Middle frontal gyrus (tissue), 1 donor: ENCODE measurements at regions not wholly inside any gene's neighbourhood (a gene's known extent, or its start where the extent isn't known, plus 50 kb on each side); places are given as distances from the start of the nearest gene placed in this dataset.

Experiments used
- DNase-seq: peaks from one replicate; pipeline ENCODE4 v3.0.0-alpha.2; 2015; ENCODE audit warnings: low spot score; ENCODE audit errors: extremely low spot score

DNA sequence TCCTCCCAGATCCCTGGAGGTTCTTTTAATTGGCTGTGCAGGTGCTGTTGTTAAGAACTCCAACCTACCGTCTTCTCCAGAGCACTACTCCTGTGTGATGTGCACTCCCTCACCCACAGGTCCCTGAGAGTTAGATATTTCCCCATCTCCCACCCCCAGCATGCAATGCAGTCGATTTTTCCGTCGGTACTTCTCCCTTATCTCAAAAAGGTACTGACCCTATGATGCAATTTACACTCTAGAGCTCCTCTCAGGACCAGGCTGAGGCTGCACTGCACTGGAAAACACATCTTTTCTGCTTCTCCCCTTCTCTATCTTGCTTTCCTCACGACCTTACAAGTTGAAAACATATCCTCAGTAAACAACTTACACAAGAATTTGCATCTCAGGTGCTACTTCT, 312.4 kb upstream of the TBX3 start:
- no peak for DNase-seq

DNA sequence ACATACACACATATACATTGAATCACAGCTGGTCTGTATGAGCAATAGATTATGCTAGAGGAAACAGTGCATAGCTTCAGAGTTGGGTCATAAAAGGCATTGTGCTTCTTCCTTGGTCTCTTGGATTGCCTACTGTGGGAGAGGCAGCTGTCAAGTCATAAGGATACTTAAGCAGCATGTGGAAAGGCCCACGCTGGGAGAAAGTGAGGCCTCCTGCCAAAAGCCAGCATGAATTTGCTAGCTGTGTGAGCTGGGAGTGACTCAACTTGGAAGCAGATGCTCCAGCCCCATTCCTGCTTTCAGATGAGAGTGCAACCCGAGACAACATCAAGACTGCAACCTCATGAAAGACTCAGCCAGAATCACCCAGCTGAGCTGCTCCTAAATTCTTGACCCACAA, 311.9 kb upstream of the TBX3 start:
- DNase-seq: no peak

DNA sequence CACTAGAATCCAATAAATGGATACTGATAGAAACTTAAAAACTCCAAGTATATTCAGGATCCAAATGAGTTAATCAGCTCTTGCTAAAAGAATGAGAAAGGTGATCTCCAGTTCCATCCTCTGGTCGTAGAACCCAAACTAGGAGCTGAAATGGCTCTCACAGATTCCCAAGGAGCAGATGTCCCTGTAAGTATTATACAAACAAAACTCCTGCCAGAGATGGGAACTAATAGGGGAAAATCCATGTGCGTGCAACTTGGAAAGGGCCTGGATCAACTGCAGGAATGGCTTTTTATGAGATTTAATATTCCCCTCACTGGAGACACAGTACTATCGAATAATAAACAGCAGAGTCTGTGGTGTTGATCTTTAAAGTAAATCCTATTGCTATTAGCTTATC, 309.2 kb upstream of the TBX3 start:
- DNase-seq: no peak

DNA sequence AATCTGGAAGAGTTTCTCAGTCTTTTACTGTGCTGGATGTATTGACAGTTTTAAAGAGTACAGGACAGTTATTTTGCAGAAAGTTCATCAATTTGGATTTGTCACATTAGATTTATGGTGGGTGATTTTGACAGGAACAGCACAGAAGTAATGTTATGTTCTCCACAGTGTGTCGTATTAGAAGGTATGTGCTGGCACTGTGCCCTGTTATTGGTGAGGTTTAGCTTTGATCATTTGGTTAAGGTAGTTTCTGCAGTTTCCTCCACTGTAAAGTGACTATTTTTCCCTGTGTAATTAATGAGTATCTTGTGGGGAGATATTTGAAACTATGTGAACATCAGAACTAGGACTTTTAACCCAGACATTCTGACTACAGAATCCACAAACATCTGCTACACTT, 308.5 kb upstream of the TBX3 start:
- no peak for DNase-seq

DNA sequence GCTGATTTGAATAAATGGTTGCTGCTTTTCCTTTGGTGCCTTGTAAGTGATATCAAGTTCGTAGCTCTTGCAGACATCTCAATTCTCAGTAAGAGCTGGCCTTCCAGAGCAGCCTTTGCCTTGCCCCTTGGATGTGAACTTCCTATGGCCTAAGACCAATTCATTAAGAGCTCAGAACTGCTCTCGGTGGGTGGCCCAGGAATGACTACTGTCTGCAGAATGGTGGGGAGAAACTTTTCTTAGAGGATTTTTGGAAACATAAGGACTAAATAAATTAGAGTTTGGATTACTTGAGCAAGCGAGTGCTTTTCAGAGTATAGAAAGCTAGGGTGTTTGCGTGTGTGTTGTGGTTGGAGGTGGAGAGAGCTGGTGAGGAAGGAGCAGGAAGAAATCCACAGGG, 306.4 kb upstream of the TBX3 start:
- DNase-seq: no peak

DNA sequence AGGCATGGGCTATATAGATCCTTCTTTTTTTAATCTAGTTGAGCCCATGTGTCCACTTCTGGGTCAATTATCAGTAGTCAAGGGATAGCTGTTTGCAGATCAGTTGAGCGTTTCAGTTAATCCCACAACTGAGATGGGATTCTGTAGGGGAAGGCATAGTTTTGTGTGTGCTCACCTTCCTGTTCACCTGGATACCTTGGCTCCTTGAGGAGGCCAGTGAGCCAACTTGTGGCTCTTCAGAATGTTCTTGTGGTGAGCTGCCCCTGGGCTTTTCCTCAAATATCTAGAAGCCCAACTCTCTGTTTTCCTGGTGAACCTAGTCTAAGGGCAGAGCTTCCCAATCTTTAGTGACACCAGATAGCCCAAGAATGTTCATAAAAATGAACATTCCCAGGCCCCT, 302.9 kb upstream of the TBX3 start:
- no peak for DNase-seq

DNA sequence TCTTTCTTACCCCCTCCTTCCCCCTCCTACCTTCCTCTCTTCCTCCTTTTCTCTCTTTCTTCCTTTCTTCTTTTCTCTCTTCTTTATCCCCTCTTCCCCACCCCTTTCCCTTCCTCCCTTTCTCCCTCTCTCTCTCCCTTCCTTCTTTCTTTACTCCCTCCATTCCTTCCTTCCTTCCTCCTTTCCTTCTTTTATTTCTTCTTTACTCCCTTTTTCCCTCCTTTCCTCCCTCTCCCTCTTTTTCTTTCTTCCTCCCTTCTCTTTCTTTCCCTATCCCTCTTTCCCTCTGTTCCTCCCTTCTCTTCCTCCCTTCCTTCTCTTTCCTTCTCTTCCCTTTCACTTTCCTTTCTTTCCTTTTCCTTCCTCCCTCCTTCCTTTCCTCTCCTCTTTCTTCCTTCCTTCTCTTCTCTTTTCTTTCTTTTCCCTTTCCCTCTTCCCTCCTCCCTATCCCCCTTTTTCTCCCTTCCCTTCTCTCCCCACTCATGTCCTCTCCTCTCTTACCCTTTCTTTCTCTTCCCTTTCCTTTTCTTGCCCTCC, 302.3 kb upstream of the TBX3 start:
- DNase-seq: no peak

DNA sequence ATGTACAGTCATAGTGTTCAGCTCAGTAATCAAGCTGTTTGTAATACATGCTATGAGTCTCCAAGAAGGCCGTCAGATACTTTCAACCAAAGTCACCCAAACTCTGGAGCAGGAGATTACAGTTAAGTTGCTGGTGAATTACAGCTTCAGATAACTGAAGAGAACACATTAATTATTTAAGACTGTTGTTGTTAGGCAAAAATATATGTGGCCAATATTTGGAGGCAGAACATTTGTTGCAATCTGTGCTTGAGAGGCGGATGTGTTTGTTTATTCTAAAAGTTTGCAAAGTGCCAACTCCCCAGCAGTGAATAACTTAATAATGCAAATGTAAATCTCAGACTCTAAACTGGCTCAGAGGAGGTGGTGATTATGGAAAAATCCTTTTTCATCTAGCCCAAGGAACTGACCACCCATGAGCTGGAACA, 300.7 kb upstream of the TBX3 start:
- DNase-seq: no peak

DNA sequence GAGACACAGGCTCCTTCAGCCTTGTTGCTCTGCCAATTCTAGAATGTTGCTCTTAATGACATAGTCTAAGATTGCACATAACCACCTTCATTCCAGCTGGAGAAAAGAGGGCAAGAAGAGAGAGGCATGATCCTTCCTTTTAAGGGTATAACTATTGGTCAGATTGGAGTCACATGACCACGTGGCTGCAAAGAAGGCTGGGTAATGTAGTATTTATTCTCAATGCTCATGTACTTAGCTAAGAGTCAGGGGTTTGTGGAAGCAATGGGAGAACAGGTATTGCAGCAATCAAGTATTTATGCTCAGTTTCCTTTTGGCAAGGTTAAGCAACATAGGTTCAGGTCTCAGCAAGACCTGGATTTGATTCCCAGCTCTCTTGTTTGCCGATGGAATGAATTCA, 298.8 kb upstream of the TBX3 start:
- DNase-seq: no peak

DNA sequence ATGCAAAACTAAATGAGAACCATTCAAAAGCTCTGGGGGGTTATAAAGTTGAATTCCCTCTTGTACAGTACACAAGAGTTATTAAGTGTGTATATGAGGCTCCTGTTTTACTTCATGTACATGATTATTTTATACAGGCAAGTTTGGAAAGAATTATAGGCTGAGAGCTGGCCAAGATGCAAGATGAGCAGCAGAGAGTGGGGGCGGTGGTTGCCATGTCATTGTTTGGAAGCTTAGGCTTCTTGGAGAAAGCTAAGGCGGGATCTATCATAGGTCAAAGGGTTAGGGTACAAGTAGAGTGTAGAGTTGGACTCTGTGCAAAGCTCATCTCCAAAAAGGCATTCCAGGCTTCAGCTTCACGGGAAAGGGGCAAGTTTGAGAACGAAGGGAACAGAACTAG, 297.1 kb upstream of the TBX3 start:
- DNase-seq: no peak

DNA sequence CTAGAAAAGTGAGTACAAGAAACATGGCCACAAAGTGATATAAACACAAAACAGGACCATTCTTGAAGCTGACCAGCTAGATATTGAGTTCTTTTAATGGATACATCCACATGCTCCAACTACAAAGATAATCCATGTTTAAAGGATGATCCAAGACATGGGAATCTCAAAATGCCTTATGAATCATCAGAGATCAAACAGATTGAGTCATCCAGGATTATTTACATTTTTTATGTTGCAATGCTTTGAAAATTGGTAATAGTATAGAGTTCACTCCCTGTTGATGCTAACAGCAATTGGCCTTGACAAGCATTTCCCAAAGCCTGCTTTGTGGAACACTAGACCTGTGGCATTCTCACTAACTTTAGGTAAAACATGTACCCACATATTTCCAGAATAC, 293.0 kb upstream of the TBX3 start:
- DNase-seq: no peak

DNA sequence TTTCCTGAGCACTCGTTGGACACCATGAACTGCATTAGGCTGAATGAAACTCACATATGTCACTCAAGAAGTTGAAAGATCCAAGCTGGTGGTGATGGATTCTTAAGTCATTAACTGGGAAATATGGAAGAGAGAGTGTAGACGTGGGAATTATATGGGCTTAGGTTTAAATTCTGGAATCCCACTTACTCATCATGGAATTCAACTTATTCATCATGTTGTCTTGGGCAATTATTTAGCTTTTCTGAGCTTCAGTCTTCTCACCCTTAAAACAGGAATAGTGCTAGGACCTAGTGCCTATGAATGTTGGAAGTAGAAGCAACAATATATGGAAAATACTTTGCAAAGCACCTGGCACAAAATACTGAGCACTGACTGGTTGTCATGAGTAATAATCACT, 292.4 kb upstream of the TBX3 start:
- DNase-seq: no peak

DNA sequence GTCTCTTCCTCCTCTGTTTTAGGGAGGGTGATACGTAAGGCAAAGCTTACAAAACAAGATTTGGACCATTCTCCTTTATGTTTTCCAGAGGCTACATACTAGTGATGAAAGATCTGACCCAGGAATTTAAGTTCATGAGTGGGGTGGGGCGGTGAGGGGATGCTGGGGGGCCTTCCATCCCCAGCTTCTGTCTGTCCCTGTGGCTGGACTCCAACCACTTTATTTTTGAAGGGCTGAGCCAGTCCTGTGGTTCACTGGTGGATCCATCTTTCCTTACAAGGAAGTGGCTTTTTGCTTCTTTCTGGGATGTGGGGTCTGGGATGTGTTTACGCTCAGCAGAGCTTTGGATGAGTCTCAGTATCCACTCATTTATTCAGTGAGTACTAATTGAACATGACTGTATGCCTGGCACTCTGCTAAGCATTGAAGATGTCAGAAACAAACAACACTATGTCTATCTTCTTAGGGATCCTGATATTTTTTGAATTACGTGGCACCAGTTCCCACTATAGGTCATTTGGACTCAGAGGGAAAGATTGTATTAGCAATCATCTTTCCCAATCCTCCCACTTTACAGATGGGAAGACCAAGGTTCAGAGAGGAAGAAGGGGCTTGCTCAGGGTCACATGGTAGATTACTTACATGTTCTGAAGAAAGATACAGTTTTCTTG, 291.8 kb upstream of the TBX3 start:
- no peak for DNase-seq

DNA sequence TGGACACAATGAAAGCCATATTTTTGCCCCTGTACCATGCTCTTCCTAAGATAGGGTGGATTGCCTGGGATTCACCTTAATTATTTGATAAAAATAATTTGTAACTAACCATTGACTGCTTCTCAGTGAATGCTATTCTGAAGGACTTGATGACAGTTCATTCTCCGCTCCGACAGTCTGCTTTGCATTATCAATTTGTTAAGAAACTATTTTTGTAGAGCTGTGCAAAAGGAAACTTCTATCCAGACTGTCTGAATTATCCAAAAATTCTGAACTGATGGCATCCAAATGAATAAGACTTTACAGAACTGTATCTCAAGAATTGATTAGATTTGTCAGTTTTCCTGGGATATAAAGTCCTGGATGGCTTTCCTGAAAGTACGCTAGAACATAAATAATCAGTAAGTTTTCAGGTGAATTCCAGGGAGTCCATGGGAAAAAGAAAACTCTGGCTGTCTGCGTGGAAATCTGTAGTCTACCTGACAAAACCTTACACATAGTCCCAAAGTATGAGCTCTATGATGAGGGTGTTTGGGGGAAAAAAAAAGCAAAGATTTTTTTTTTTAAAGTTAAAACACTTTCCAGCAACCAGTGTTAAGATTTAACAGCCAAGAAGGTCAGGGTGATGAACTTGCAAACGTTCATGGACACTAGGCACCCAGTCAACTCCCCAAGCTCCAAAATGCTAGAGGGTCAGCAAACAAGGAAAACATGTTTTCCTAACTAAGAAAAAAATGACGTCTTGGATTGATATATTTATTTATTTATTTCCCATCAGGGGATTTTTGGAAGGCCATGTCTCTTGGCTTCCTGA, 291.1 kb upstream of the TBX3 start:
- no peak for DNase-seq

DNA sequence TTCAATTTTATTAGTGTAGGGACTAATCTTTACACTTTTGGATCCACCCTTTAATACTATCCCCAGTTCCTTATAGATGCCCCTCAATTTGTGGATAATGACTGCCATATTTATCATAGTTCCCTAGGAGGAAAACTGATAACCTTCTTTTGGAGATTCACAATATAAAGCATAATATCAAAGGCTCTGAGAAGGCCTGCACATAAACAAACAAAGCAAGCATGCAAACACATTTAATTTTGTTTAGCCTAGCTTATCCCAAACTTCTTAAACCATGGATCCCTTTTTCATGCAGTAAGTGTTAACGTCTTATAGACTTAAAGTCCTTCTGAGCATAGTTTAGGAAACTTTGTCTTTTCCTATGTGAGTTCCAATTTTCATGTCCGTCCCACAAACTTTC, 290.4 kb upstream of the TBX3 start:
- DNase-seq: no peak

DNA sequence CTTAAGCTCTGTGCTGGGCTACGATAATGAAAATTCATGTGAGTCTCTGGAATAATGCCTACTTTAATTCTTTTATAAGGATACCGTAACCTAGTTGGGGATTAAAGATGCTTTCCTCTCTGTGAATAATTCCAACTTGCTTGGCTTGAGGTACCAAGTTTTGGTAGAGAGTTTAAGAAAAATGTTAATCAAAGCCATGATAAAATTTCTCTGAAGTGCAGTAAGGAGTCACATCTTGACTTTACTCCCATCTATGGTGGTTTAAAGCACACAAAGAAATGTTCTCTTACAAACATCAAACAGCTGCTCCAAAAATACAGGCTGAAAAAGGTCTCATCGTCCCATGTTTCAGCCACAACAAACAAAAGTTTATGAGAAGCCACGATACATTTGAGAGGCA, 284.8 kb upstream of the TBX3 start:
- no peak for DNase-seq

DNA sequence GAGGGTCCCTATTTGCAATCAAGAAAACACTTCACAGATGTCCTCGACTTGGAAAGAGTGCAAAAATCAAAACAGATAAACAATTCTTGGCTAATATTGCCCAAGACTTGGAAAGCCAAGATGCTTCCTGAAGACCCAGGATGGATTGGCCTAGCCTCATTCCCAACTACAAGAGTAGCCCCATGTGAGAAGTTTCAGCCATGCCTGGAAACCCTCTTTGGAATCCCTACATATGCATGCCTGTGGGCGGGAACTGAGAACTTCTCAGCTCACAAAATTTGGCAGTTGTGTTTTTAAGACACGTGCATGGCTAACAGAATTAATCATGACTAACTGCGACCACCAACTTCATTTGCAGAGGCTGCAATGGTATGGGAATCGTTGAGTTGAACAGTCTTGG, 283.2 kb upstream of the TBX3 start:
- DNase-seq: no peak

DNA sequence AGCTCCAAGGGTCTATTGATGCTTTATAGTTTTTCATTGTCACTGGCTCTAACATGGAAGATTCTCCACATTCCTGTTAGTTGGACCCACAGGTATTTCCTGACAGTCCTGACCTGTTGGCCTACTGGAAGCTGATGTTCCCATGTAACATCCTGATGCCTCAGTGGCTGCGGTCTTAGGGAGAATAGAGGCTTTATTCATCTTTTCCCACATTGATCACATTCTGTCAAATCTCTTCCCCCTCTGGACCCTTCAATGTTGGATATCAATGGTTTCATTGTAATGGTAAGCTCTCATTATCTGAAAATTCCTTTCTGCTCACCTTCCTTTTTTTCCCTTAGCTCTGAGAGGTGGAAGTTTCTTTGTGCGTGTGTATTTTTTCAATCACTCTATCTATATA, 280.9 kb upstream of the TBX3 start:
- no peak for DNase-seq

DNA sequence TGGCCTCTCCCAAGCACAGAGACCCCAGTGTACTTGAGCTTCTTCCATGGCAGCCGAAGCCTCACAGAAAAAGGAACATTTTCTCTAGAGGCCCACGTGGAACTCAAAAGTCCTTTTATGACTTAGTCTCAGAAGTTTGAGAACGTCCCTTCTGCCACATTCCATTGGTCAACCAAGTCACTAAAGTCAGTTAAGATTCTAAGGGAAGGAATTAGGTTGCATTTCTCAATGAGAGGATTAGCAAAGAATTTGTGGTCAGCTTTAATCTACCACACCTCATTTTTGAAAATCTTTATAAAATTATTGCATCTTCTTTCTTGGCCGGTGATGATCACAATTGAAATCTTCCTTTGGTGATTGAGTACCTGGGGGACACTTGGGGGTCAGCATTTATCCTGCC, 279.9 kb upstream of the TBX3 start:
- no peak for DNase-seq

DNA sequence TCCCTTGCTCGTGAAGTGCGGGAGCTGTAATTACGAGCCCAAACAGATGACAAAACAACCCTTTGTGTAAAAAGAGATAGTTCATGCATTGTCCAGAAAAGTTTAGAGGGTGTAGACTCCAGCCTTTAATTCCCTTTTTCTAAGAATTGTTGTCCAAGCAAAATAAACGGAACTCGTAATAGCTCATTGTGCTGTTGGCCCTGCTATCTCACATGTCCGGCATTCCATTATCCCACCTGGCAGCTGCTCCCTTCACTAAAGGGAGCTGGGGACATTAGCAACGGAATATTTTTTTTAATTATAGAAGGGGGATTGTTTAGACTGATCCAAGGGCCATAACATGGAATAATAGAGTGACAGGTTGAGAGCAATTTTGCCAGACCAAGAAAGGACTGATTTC, 277.5 kb upstream of the TBX3 start:
- DNase-seq: no peak

DNA sequence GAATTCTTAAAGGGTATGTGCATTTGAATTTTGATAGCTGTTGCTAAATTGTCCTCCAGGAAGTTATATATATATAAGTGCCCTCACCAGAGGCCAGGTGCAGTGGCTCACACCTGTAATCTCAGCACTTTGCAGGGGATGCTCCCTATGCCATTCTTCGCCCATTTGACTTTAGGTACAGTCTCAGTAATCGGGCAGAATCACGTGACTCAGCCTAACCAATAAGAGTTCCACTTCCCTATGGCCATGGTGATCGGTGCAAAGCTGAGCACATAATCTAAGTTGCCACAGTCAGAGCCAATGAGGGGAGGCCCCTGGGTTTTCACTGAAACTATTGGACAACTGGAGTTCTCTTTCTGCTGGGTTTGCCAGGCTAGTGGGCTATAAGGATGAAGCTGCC, 274.6 kb upstream of the TBX3 start:
- no peak for DNase-seq

DNA sequence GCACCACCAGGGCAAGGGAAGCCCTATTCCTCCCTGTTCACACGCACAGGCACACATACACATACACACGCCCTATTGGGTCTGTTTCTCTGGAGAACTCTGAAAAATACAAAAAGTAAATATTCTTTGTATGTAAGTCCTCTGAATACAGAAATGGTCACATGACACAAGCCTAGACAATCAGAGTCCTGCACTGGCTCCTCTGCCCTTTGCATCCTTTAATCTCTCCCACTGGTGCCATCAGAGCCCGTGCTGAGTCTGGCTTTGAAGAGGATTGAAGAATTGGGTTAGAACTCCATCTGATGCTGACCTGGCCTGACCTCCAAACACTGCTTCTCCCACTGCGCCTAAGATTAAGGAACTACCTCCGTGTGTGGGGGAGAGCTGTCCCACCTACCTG, 273.2 kb upstream of the TBX3 start:
- DNase-seq: no peak

DNA sequence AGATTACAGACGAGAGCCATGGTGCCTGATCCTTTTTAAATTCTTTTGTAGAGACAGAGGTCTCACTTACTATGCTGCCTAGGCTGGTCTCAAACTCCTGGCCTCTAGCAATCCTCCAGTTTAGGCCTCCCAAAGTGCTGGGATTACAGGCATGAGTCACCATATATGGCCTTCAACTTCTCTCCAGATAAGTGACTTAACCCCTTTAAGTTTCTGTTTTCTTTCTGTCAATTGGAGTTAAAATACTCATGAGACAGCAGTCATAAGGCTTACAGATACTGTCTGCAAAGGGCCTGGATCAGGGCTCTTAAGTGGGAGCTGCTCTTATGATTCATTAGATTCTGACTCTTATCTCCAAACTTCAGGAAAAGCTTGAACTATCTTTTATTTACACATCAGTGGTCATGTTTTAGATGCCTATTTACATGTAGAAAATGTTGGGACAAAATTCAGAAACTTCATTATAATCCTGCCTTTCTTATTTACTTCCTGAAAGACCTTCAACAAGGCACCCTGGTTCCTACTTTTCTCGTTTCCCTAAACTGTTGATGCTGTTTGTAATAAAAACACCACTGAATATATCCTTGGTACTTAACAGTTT, 271.5 kb upstream of the TBX3 start:
- no peak for DNase-seq
